HCT116 (cell line): ENCODE measurements at regions not wholly inside any gene's neighbourhood (a gene's known extent, or its start where the extent isn't known, plus 50 kb on each side); places are given as distances from the start of the nearest gene placed in this dataset.

Experiments
- ATAC-seq: fragments of 200-7000 bp; cut with Tn5 transposase; 2 replicates; pipeline ENCODE4 v1.9.1; 2020; ENCODE audit warnings: mild to moderate bottlenecking, moderate library complexity
- BruUV-seq: library from RNA; stranded (reverse); fragments of 400-500 nt; replicated peaks from 2 replicates; lab custom pipeline; 2021; lab: Mats Ljungman, UMichigan
- CTCF ChIA-PET: fragments of 300-600 bp; sonication (Branson Sonifier 250); formaldehyde crosslinking; loops from one replicate; lab custom pipeline; 2021; ENCODE audit warnings: antibody characterized with exemption; lab: Charles Lee
- POLR2A ChIA-PET: fragments of 300-600, 350-600 bp; sonication (Branson Sonifier 250); formaldehyde crosslinking; loops from one replicate; lab custom pipeline; 2021; ENCODE audit warnings: antibody characterized with exemption; lab: Charles Lee
- RAD21 ChIA-PET, 2 experiments: fragments of 300-600 bp; sonication (Branson Sonifier 250); formaldehyde crosslinking; loops; one replicate each; lab custom pipeline; 2023; ENCODE audit warnings: low total read pairs in 2 of 2; ENCODE audit not compliant: uncharacterized antibody in 2 of 2, unreplicated experiment in 2 of 2, low non-redundant PET in 1 of 2; lab: Charles Lee
- DNase-seq: peaks from one replicate; pipeline ENCODE4 v3.0.0-alpha.2; 2010; ENCODE audit warnings: low read depth, low spot score
- H2AFZ ChIP-seq: fragments of 200-600 bp; shearing (Covaris generic), sonication (generic); 2 replicates; pipeline ENCODE4 v1.6.1; 2017; ENCODE audit warnings: low read depth, mixed run types, mixed read lengths, antibody characterized with exemption, low read length; ENCODE audit not compliant: poor library complexity, severe bottlenecking
- H3K27ac ChIP-seq: 2 replicates; pipeline ENCODE4 v1.5.1; 2012; ENCODE audit warnings: low read depth, low read length
- H3K27me3 ChIP-seq: fragments of 200-600 bp; sonication (generic); 2 replicates; pipeline ENCODE4 v1.6.1; 2016; ENCODE audit warnings: mixed run types, low read length, mixed read lengths; ENCODE audit not compliant: insufficient read depth
- H3K36me3 ChIP-seq, 2 experiments: fragments of 200-500 bp in 1 of 2; fragments of 200-600 bp in 1 of 2; sonication (Bioruptor generic) in 1 of 2; sonication (generic) in 1 of 2; 2 replicates each; pipeline versions ENCODE4 v1.5.1 to v1.6.1; 2014 to 2016; ENCODE audit warnings: low read length in 2 of 2, inconsistent platforms in 1 of 2, mixed read lengths in 1 of 2, mixed run types in 1 of 2; ENCODE audit not compliant: insufficient read depth in 2 of 2, control insufficient read depth in 1 of 2
- H3K4me1 ChIP-seq, 2 experiments: fragments of 200-600 bp in 1 of 2; sonication (generic) in 1 of 2; 2 replicates each; pipeline versions ENCODE4 v1.5.1 to v1.6.1; 2012 to 2017; ENCODE audit warnings: low read length in 2 of 2, inconsistent platforms in 1 of 2, mild to moderate bottlenecking in 1 of 2, mixed read lengths in 1 of 2, mixed run types in 1 of 2, moderate library complexity in 1 of 2; ENCODE audit not compliant: insufficient read depth in 2 of 2, control insufficient read depth in 1 of 2
- H3K4me2 ChIP-seq: fragments of 200-600 bp; sonication (generic); 2 replicates; pipeline ENCODE4 v1.6.1; 2017; ENCODE audit warnings: mixed run types, low read length, mixed read lengths
- H3K4me3 ChIP-seq, 2 experiments: fragments of 200-600 bp in 1 of 2; sonication (generic) in 1 of 2; replicated peaks in 1 of 2; 2 replicates each; pipeline ENCODE4 v1.5.1; 2011 to 2016; ENCODE audit warnings: low read length in 2 of 2, control low read depth in 1 of 2, low read depth in 1 of 2, mild to moderate bottlenecking in 1 of 2, mixed read lengths in 1 of 2, mixed run types in 1 of 2
- H3K79me2 ChIP-seq: fragments of 200-600 bp; sonication (generic); 2 replicates; pipeline ENCODE4 v1.6.1; 2017; ENCODE audit warnings: mild to moderate bottlenecking, mixed run types, low read length, moderate library complexity, mixed read lengths; ENCODE audit not compliant: insufficient read depth
- H3K9ac ChIP-seq: fragments of 200-600 bp; sonication (generic); 2 replicates; pipeline ENCODE4 v1.6.1; 2016; ENCODE audit warnings: low read length, mixed read lengths
- H3K9me2 ChIP-seq: fragments of 200-600 bp; sonication (generic), shearing (Covaris generic); 2 replicates; pipeline ENCODE4 v1.6.1; 2017; ENCODE audit warnings: mixed run types, mild to moderate bottlenecking, moderate library complexity; ENCODE audit not compliant: insufficient read depth
- H3K9me3 ChIP-seq, 2 experiments: fragments of 200-500 bp in 1 of 2; fragments of 200-600 bp in 1 of 2; sonication (Bioruptor generic) in 1 of 2; sonication (generic) in 1 of 2; 2 replicates each; pipeline ENCODE4 v1.6.1; 2014 to 2017; ENCODE audit warnings: low read length in 2 of 2, mixed read lengths in 2 of 2, inconsistent platforms in 1 of 2, low read depth in 1 of 2, mild to moderate bottlenecking in 1 of 2, mixed run types in 1 of 2, moderate library complexity in 1 of 2; ENCODE audit not compliant: control insufficient read depth in 1 of 2, insufficient read depth in 1 of 2
- H4K20me1 ChIP-seq: fragments of 200-600 bp; sonication (generic), shearing (Covaris generic); 2 replicates; pipeline ENCODE4 v1.6.1; 2017; ENCODE audit warnings: mixed run types, mild to moderate bottlenecking, moderate library complexity; ENCODE audit not compliant: insufficient read depth
- CEBPB ChIP-seq: IDR thresholded peaks from 2 replicates; pipeline ENCODE4 v1.6.1; 2012; ENCODE audit warnings: low read depth
- CTCF ChIP-seq, 3 experiments: fragments of 200-600 bp in 1 of 3; sonication (generic) in 1 of 3; IDR thresholded peaks in 2 of 3; conservative IDR thresholded peaks in 1 of 3; 2 replicates each; pipeline ENCODE4 v1.5.1; 2012 to 2017; ENCODE audit warnings: low read depth in 2 of 3, low read length in 2 of 3, antibody characterized with exemption in 1 of 3, borderline replicate concordance in 1 of 3, control low read depth in 1 of 3, mild to moderate bottlenecking in 1 of 3, mixed read lengths in 1 of 3, mixed run types in 1 of 3, moderate library complexity in 1 of 3; ENCODE audit not compliant: insufficient read depth in 1 of 3
- EGR1 ChIP-seq: IDR thresholded peaks from 2 replicates; pipeline ENCODE4 v1.6.1; 2012; ENCODE audit warnings: low read depth
- ELF1 ChIP-seq: IDR thresholded peaks from 2 replicates; pipeline ENCODE4 v1.6.1; 2012; ENCODE audit warnings: low read depth, borderline replicate concordance
- EZH2 ChIP-seq: fragments of 200-600 bp; sonication (generic); IDR thresholded peaks from 2 replicates; pipeline ENCODE4 v1.6.1; 2017; ENCODE audit warnings: antibody characterized with exemption, mixed run types
- EZH2phosphoT487 ChIP-seq: fragments of 200-600 bp; IDR thresholded peaks from 2 replicates; pipeline ENCODE4 v1.6.1; 2018; ENCODE audit warnings: antibody characterized with exemption, borderline replicate concordance
- FOSL1 ChIP-seq: IDR thresholded peaks from 2 replicates; pipeline ENCODE4 v1.6.1; 2012; ENCODE audit warnings: low read depth
- MAX ChIP-seq: IDR thresholded peaks from 2 replicates; pipeline ENCODE4 v1.6.1; 2012
- POLR2A ChIP-seq: IDR thresholded peaks from 2 replicates; pipeline ENCODE4 v1.7.0; 2011; ENCODE audit warnings: borderline replicate concordance; ENCODE audit not compliant: insufficient read depth, insufficient read length; ENCODE audit errors: extremely low read depth
- POLR2AphosphoS5 ChIP-seq: IDR thresholded peaks from 2 replicates; pipeline ENCODE4 v1.6.1; 2011; ENCODE audit warnings: mild to moderate bottlenecking, low read depth, low read length, moderate library complexity
- SIN3A ChIP-seq: IDR thresholded peaks from 2 replicates; pipeline ENCODE4 v1.6.1; 2012; ENCODE audit warnings: low read depth
- SP1 ChIP-seq: IDR thresholded peaks from 2 replicates; pipeline ENCODE4 v1.6.1; 2012; ENCODE audit warnings: low read depth
- SRF ChIP-seq: IDR thresholded peaks from 2 replicates; pipeline ENCODE4 v1.6.1; 2012; ENCODE audit warnings: low read depth
- TCF7L2 ChIP-seq: IDR thresholded peaks from 2 replicates; pipeline ENCODE4 v1.7.0; 2011; ENCODE audit warnings: borderline replicate concordance, inconsistent platforms; ENCODE audit not compliant: insufficient read depth, insufficient read length; ENCODE audit errors: extremely low read depth
- YY1 ChIP-seq: IDR thresholded peaks from 2 replicates; pipeline ENCODE4 v1.6.1; 2011; ENCODE audit warnings: low read length, low read depth, moderate library complexity, mild to moderate bottlenecking; ENCODE audit not compliant: insufficient replicate concordance; ENCODE audit errors: extremely low read depth
- intact Hi-C: fragments of 100-400 bp; cut with micrococcal nuclease; formaldehyde crosslinking; loops from 2 replicates; pipeline ENCODE4 v1.10.0; 2022
- TF ChIP-seq, protein P1 (sequence below): IDR thresholded peaks from 2 replicates; pipeline ENCODE4 v1.6.1; 2011; ENCODE audit warnings: mild to moderate bottlenecking, low read length, moderate library complexity; ENCODE audit not compliant: insufficient replicate concordance; ENCODE audit errors: extremely low read depth
- TF ChIP-seq, protein P2 (sequence below): IDR thresholded peaks from 2 replicates; pipeline ENCODE4 v1.6.1; 2012; ENCODE audit warnings: low read depth

DNA sequence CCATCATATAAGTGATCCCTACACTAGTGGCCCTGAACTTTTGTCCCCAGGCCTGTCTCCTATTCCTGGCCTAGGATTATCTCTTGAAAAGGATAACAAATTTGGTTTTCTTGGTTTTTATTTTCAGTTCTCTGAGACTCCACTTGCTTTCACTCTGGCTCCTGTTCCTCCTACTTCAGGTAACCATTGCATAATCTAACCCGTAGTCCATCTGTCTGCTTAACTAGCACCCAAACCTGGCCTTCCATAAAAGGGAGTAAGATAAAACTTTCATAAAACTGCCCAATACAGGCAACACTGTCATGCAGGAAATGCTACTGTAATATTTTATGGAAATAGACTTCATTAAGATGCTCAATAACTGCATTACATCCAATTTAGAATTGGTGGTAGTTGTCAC is 52.1 kb upstream of the RAP1GDS1 start:
- no peak for TF ChIP-seq SRF
- TF ChIP-seq, protein P1, sequence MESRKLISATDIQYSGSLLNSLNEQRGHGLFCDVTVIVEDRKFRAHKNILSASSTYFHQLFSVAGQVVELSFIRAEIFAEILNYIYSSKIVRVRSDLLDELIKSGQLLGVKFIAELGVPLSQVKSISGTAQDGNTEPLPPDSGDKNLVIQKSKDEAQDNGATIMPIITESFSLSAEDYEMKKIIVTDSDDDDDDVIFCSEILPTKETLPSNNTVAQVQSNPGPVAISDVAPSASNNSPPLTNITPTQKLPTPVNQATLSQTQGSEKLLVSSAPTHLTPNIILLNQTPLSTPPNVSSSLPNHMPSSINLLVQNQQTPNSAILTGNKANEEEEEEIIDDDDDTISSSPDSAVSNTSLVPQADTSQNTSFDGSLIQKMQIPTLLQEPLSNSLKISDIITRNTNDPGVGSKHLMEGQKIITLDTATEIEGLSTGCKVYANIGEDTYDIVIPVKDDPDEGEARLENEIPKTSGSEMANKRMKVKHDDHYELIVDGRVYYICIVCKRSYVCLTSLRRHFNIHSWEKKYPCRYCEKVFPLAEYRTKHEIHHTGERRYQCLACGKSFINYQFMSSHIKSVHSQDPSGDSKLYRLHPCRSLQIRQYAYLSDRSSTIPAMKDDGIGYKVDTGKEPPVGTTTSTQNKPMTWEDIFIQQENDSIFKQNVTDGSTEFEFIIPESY = no peak
- no peak for TF ChIP-seq CEBPB
- TF ChIP-seq POLR2AphosphoS5 = no peak
- no peak for TF ChIP-seq EZH2phosphoT487
- no peak for TF ChIP-seq CTCF (IDR thresholded peaks at IDR 0.05 in 2 of 3, conservative IDR thresholded peaks at IDR 0.05 in 1 of 3; ENCODE audit: borderline replicate concordance in 1 of 3, insufficient read depth in 1 of 3, low read depth in 2 of 3, low read length in 2 of 3)
- TF ChIP-seq EGR1 = no peak
- TF ChIP-seq, protein P2, sequence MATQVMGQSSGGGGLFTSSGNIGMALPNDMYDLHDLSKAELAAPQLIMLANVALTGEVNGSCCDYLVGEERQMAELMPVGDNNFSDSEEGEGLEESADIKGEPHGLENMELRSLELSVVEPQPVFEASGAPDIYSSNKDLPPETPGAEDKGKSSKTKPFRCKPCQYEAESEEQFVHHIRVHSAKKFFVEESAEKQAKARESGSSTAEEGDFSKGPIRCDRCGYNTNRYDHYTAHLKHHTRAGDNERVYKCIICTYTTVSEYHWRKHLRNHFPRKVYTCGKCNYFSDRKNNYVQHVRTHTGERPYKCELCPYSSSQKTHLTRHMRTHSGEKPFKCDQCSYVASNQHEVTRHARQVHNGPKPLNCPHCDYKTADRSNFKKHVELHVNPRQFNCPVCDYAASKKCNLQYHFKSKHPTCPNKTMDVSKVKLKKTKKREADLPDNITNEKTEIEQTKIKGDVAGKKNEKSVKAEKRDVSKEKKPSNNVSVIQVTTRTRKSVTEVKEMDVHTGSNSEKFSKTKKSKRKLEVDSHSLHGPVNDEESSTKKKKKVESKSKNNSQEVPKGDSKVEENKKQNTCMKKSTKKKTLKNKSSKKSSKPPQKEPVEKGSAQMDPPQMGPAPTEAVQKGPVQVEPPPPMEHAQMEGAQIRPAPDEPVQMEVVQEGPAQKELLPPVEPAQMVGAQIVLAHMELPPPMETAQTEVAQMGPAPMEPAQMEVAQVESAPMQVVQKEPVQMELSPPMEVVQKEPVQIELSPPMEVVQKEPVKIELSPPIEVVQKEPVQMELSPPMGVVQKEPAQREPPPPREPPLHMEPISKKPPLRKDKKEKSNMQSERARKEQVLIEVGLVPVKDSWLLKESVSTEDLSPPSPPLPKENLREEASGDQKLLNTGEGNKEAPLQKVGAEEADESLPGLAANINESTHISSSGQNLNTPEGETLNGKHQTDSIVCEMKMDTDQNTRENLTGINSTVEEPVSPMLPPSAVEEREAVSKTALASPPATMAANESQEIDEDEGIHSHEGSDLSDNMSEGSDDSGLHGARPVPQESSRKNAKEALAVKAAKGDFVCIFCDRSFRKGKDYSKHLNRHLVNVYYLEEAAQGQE = no peak
- no peak for TF ChIP-seq SP1
- TF ChIP-seq POLR2A = no peak
- no peak for TF ChIP-seq EZH2
- TF ChIP-seq SIN3A = no peak
- no peak for TF ChIP-seq TCF7L2
- TF ChIP-seq MAX = no peak
- no peak for TF ChIP-seq ELF1
- TF ChIP-seq YY1 = no peak
- no peak for TF ChIP-seq FOSL1
- no peak for ATAC-seq
- Histone ChIP-seq H3K4me1 (no peaks in the 10 kb centered on the region), H3K79me2 (no peaks in the 10 kb centered on the region), H3K9me2 (no peaks in the 10 kb centered on the region), H3K9ac (no peak overlapping the region), H3K27ac (no peak overlapping the region), H3K4me3 (no peak overlapping the region), H3K27me3 (no peaks in the 10 kb centered on the region), H3K4me2 (no peak overlapping the region), H2AFZ (no peak overlapping the region), H3K36me3 (no peaks in the 10 kb centered on the region), H4K20me1 (no peaks in the 10 kb centered on the region), H3K9me3 (no peaks in the 10 kb centered on the region)
- ChIA-PET RAD21 (no interaction called here), POLR2A (no interaction called here), CTCF (no interaction called here)
- DNase-seq = no peak
- intact Hi-C loops = no loop called here
- BruUV-seq = no TSS peak
